Ovary (tissue), 3 donors: ENCODE measurements at regions not wholly inside any gene's neighbourhood (a gene's known extent, or its start where the extent isn't known, plus 50 kb on each side); places are given as distances from the start of the nearest gene placed in this dataset.
"Not testable (repeated sequence)": the region's sequence is repeated elsewhere in the genome, so short reads cannot be mapped to it uniquely, and the experiment has no call there.

Experiments
- POLR2A ChIP-seq: fragments of 450-650 bp; IDR thresholded peaks from one replicate; pipeline ENCODE4 v1.6.1; 2017; ENCODE audit warnings: antibody characterized with exemption, mild to moderate bottlenecking, moderate library complexity
- TF ChIP-seq, protein P1 (sequence below), 3 donors: fragments of 450-650 bp in 2 of 3; fragments of 200-600 bp in 1 of 3; IDR thresholded peaks; one replicate each; pipeline versions ENCODE4 v1.5.1 to v1.8.0; 2016 to 2022; ENCODE audit warnings: antibody characterized with exemption in 3 of 3, mild to moderate bottlenecking in 1 of 3
- donor health status: DM: no; HTN: no; CAD: no.

DNA sequence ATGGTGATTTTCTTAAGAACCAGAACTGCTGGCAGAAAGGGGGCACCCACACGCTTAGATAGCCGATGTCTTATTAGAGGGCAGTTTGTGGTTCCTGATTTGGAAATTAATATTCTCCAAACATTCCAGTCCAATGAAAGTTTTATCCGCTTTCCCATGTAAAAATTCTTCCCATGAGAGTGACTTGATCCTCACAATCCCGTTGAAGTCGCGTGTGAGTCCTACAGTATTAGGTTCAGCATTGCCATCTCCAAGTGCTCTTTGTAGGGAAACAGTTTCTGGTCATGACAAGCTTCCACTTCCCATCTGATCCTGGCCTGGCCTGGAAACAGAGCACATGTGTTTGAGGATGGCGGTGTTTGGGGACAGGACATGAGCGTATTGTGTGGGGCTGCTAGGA lies 176.9 kb downstream of the ADRA2C start:
- TF ChIP-seq, protein P1, sequence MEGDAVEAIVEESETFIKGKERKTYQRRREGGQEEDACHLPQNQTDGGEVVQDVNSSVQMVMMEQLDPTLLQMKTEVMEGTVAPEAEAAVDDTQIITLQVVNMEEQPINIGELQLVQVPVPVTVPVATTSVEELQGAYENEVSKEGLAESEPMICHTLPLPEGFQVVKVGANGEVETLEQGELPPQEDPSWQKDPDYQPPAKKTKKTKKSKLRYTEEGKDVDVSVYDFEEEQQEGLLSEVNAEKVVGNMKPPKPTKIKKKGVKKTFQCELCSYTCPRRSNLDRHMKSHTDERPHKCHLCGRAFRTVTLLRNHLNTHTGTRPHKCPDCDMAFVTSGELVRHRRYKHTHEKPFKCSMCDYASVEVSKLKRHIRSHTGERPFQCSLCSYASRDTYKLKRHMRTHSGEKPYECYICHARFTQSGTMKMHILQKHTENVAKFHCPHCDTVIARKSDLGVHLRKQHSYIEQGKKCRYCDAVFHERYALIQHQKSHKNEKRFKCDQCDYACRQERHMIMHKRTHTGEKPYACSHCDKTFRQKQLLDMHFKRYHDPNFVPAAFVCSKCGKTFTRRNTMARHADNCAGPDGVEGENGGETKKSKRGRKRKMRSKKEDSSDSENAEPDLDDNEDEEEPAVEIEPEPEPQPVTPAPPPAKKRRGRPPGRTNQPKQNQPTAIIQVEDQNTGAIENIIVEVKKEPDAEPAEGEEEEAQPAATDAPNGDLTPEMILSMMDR (IDR thresholded peaks at IDR 0.05): not testable (repeated sequence)
- TF ChIP-seq POLR2A: not testable (repeated sequence)
